ENCODE measurements at regions not wholly inside any gene's neighbourhood (a gene's known extent, or its start where the extent isn't known, plus 50 kb on each side); places are given as distances from the start of the nearest gene placed in this dataset.

DNA sequence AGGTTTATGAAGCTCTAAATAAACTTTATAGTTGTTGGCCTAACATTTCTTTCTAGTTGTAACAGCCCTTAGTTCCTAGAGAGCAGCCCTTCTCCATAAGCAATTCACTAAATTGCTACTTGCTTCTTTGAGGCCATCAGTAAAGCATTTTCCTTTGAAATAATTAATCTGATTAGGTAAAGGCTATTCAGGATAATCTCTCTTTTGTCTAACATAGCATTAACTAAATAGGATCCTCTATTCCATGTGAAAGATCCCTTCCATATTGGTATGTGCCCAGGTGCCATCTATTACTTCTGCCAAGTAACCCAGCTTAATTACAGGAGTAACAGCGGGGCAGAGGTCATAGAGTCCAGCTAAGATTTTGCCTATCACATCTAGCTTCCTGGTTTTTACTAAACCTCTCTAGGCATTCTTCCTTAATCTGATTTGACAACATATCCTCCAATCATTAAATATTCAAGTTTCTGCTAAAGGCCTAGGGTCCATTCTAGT is 1408.0 kb downstream of the PCDH18 start:
- no peak for TF ChIP-seq CTCF (conservative IDR thresholded peaks at IDR 0.05 in 1 of 2, IDR thresholded peaks at IDR 0.05 in 1 of 2; ENCODE audit: low read depth in 1 of 2, low read length in 2 of 2)
- no peak for TF ChIP-seq EZH2 (IDR thresholded peaks at IDR 0.05; ENCODE audit: low read length, missing control alignments)

Data from fibroblast of lung (primary cell).